Rectal smooth muscle tissue (tissue), 1 donor: ENCODE measurements at regions not wholly inside any gene's neighbourhood (a gene's known extent, or its start where the extent isn't known, plus 50 kb on each side); places are given as distances from the start of the nearest gene placed in this dataset.
A peak's percentile ranks its signal among the peaks of the same experiment; 100 is the strongest.
"Not testable (repeated sequence)": the region's sequence is repeated elsewhere in the genome, so short reads cannot be mapped to it uniquely, and the experiment has no call there.

Experiments used
- H3K27ac ChIP-seq: one replicate; pipeline ENCODE4 v1.7.0; 2013; ENCODE audit warnings: low read depth, low read length, inconsistent platforms
- H3K27me3 ChIP-seq: one replicate; pipeline ENCODE4 v1.7.0; 2013; ENCODE audit warnings: low read length; ENCODE audit not compliant: control insufficient read depth, insufficient read depth
- H3K36me3 ChIP-seq: one replicate; pipeline ENCODE4 v1.7.0; 2013; ENCODE audit warnings: low read length; ENCODE audit not compliant: control insufficient read depth, insufficient read depth
- H3K4me1 ChIP-seq: one replicate; pipeline ENCODE4 v1.7.0; 2013; ENCODE audit warnings: low read length; ENCODE audit not compliant: control insufficient read depth, insufficient read depth
- H3K4me3 ChIP-seq: one replicate; pipeline ENCODE4 v1.7.0; 2013; ENCODE audit warnings: low read length
- H3K9ac ChIP-seq: one replicate; pipeline ENCODE4 v1.7.0; 2013; ENCODE audit warnings: low read length

DNA sequence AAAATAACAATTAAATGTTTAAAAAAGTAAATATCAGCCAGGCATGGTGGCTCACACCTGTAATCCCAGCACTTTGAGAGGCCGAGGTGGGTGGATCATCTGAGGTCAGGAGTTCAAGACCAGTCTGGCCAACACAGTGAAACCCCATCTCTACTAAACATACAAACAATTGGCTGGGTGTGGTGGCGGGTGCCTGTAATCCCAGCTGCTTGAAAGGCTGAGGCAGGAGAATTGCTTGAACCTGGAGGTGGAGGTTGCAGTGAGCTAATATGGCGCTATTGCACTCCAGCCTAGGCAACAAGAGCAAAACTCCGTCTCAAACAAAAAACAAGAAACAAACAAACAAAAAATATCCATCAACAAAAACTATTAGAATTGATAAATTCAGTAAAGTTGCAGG is 77.5 kb downstream of the SNX5 start:
- not testable (repeated sequence) for H3K4me1 ChIP-seq, H3K36me3 ChIP-seq, H3K27me3 ChIP-seq, H3K4me3 ChIP-seq, H3K9ac ChIP-seq, H3K27ac ChIP-seq

DNA sequence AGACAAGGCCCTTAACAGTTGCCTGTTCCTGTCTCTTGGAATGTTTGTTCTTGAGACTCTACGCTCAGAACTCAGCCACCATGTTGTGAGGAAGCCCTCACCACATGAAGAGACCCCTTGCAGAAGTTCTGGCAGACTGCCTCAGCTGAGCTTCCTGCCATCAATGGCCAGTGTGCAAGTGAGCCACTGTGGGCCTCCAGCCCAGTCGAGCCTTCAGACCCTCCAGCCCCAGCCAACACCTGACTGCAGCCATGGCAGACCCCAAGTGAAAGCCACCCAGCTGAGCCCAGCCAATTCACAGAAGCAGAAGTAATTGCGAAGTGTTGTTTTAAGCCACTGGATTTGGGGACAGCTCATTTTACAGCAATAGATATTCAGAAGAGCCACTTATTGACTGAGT is 78.3 kb downstream of the SNX5 start:
- no peaks in the 10 kb centered on the region for H3K36me3 ChIP-seq
- H3K4me3 ChIP-seq, result no peak overlapping the region

DNA sequence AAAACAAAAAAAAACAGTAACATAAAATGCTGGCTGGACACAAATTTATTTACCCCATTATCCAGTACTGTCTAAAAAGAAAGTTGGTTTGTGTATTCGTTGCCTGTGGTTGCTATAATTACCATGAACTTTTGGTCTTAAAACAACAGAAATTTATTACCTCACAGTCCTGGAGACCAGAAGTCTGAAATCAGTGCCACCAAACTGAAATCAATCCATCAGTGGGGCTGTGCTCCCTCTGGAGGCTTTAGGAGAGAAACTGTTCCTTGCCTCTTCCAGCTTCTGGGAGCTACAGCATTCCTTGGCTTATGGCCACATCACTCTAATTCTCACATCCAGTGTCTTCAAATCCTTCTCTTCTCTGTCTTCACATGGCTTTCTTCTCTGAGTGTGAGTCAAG is 79.4 kb downstream of the SNX5 start:
- no peak overlapping the region for H3K4me3 ChIP-seq
- no peak overlapping the region for H3K27ac ChIP-seq
- H3K36me3 ChIP-seq, result no peaks in the 10 kb centered on the region
- peaks cover 2% of the 10 kb centered on the region for H3K4me1 ChIP-seq
- no peaks in the 10 kb centered on the region for H3K27me3 ChIP-seq
- no peak overlapping the region for H3K9ac ChIP-seq

More for the DNA sequence above, 78.3 kb downstream of the SNX5 start:
- H3K9ac ChIP-seq, result no peak overlapping the region
- no peak overlapping the region for H3K27ac ChIP-seq
- no peaks in the 10 kb centered on the region for H3K27me3 ChIP-seq
- H3K4me1 ChIP-seq, result peaks cover 2% of the 10 kb centered on the region

DNA sequence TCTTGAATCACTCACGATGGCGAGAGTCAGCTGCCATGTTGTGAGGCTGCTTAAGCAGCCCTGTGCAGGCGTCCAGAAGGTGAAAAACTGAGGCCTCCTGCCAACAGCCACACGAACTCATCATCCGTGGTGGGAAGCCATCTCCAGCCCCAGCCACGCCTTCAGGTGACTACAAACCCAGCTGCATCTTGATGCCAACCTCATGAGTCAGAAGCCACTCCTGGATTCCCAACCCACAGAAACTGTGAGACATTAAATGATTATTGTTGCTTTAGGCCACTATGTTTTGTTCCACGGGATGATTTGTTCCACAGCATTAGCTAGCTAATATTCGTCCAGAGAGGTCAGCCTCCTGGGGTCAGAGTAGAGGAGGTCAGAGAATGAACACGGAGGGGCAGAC is 80.5 kb downstream of the SNX5 start:
- no peak overlapping the region for H3K27ac ChIP-seq
- no peaks in the 10 kb centered on the region for H3K27me3 ChIP-seq
- H3K4me3 ChIP-seq, result no peak overlapping the region
- H3K9ac ChIP-seq, result no peak overlapping the region
- peaks cover 2% of the 10 kb centered on the region for H3K4me1 ChIP-seq
- H3K36me3 ChIP-seq, result no peaks in the 10 kb centered on the region

DNA sequence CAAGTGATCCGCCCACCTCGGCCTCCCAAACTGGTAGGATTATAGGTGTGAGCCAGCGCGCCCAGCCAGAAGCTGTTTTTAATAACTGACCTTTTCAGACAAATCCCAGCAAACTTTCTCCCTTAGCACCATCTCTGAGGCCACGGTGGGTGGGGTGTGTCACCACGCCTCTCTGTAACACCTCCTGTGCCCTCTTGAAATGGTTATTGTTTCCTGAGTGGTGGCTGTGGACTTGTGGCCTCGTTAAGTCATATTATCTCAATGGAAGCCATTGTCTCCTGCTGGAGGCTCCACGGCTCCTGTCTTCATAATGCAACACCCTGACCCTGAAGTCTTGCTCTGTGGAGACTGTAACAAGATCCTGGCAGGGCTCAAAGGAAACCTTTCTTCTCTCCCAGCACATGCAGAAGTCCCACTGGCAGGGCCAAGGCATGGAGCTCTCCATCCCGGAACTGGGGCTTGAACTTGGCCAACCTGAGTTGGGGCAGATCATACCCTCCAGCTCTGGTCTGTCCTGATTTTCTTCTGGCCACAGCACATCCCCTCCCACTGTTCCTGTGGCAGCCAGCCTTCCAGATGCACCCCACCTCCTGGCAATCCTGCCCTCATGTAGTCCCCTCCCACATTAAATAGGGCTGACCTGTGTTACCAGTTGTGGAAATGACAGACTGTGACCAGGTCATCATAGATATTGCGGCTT is 81.1 kb downstream of the SNX5 start:
- H3K27ac ChIP-seq, result no peak overlapping the region
- no peak overlapping the region for H3K4me3 ChIP-seq

DNA sequence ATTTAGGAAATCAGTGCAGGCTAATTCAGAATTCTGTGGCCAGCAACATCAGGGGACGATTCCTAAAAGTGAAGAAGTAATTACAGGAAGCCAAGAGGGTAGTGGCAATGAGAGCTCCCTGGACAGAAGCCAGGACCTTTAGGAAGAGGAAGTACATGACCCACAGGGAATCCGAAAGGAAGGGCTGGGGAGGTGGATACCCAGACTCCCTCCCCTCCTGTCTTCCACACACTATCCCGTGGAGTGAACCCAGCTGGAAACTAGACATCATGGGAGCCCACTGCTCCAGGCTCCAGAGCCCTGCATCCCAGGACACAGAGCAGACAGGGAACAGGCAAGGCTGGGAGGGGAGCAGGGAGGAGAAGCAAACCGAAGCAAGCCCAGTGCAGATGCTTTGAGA is 83.0 kb downstream of the SNX5 start:
- Histone ChIP-seq H3K4me1 (peaks cover 2% of the 10 kb centered on the region), H3K9ac (no peak overlapping the region)

More for the DNA sequence above, 81.1 kb downstream of the SNX5 start:
- Histone ChIP-seq H3K4me1 (peaks cover 2% of the 10 kb centered on the region), H3K9ac (no peak overlapping the region), H3K36me3 (no peaks in the 10 kb centered on the region), H3K27me3 (no peaks in the 10 kb centered on the region)

DNA sequence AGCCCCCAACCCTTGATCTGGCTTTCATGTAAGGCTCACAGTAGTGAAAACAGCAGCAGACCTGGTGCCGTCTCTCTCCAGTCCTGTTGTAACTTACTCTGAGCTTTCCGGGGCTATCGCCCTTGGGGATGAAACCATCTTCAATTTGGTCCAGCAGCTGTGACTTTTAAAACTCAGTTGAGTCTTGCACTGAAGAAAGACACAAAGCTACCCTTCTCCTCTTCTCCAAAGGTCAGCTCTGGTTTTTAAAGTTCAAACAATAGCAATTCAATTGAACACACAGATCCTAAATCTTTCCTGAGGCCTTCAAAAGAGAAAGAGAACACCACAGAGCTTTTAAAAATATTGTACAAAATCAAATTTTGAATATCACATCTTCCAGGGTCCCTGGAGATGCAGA is 83.5 kb downstream of the SNX5 start:
- Histone ChIP-seq H3K9ac (no peak overlapping the region), H3K4me3 (no peak overlapping the region), H3K4me1 (peaks cover 2% of the 10 kb centered on the region), H3K27ac (no peak overlapping the region), H3K27me3 (no peaks in the 10 kb centered on the region), H3K36me3 (no peaks in the 10 kb centered on the region)

More for the DNA sequence above, 83.0 kb downstream of the SNX5 start:
- Histone ChIP-seq H3K27me3 (no peaks in the 10 kb centered on the region), H3K27ac (peak overlapping the region; percentile 19), H3K4me3 (no peak overlapping the region), H3K36me3 (no peaks in the 10 kb centered on the region)

DNA sequence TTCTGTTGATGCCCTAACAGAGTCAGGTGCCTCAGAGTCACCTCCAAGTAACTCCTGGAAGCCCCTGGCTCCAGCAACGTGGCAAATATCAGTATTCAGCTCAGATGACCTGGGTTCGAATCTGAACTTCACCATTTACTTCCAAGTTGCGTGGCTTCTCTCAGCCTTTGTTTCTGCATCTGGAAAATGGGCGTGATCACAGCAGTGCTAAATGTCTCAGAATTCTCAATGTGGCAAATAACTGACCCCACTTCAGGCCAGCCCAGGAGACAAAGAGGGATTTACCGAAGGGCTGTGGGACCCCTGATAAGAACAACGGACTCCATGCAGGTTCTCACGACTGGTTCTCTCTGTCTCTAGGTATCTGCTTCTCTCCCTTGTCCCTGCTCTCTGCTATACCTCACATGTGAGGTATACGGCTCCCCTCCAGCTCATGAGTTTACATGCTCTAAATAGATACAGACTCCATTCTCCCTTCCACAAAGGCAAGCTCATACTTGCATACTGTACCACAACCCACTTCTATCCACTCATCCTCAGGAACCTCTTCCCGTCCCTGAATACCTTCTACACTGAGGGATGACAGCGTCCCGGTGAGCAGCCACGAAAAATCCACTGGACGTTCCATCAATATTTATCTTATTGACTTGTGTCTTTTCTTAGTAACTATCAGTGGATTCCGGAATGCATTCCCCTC is 84.1 kb downstream of the SNX5 start:
- H3K27me3 ChIP-seq, result no peaks in the 10 kb centered on the region
- H3K27ac ChIP-seq, result no peak overlapping the region
- H3K36me3 ChIP-seq, result no peaks in the 10 kb centered on the region
- no peak overlapping the region for H3K4me3 ChIP-seq
- no peak overlapping the region for H3K9ac ChIP-seq
- H3K4me1 ChIP-seq, result peaks cover 2% of the 10 kb centered on the region

DNA sequence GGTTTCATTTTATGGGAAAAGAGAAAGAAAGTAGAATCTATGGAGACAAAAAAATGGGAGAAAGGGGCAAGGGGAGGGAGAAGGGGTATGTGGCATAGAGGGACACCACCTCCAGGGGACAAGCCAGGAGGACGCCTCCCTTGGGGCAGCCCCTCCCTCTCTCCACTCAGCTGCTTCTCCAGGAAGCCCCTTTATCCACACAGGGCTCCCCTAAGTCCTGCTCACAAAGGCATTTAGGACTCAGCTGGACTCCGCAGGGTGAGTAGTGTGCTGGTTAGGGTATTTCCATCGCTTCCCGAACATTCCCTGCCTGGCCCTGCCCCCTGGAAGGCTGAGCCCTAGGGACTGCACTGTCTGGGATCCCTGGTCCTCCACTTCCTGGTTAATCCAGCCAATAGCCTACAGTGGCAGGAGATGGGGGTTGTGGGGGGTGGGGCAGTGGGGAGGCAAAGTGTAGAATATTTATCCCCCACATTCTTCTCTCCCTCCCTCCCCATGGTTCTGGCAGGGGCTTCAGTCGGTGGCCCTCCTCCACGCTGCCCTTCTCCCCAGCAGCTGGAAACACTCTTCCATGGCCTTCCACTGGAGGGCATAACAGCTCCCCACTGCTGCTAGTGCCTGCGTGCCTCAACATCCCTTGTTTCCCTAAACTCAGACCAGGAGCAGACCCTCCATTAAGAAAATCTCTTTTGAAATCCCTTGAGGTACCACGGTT is 84.8 kb downstream of the SNX5 start:
- H3K27ac ChIP-seq, result no peak overlapping the region
- peaks cover 2% of the 10 kb centered on the region for H3K4me1 ChIP-seq
- no peaks in the 10 kb centered on the region for H3K27me3 ChIP-seq
- no peaks in the 10 kb centered on the region for H3K36me3 ChIP-seq
- no peak overlapping the region for H3K4me3 ChIP-seq
- H3K9ac ChIP-seq, result no peak overlapping the region

DNA sequence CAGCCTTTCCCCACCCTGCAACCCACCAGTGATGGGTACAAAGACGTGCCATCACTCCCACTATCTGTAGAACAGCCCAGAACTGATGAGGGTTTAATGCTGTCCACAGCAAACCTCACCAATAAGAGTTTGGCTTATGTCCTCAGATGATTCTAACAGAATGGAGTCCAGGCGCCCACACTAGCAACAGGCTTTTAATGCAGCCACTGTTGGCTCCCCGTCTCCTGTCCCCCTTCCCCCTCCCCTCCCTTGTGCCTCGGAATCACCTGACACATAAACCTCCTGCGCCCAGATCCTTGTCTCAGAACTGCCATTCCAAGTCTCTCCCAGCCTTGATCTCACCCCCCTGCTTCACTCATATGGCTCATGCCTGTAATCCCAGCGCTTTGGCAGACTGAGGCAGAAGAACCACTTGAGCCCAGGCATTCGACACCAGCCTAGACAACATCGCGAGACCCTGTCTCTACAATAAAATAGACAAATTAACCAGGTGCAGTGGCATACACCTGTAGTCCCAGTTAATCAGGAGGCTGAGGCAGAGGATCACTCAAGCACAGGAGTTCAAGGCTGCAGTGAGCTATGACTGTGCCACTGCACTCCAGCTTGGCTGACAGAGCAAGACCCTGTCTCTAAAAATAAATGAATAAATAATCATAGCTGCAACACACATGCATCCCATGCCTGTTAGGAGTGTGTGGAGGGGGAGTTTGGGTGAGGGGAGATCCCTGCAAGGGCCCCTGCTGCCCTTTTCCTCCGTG is 85.6 kb downstream of the SNX5 start:
- H3K27ac ChIP-seq, result no peak overlapping the region
- no peaks in the 10 kb centered on the region for H3K36me3 ChIP-seq
- H3K4me3 ChIP-seq, result no peak overlapping the region
- H3K4me1 ChIP-seq, result peaks cover 2% of the 10 kb centered on the region
- no peak overlapping the region for H3K9ac ChIP-seq
- no peaks in the 10 kb centered on the region for H3K27me3 ChIP-seq

DNA sequence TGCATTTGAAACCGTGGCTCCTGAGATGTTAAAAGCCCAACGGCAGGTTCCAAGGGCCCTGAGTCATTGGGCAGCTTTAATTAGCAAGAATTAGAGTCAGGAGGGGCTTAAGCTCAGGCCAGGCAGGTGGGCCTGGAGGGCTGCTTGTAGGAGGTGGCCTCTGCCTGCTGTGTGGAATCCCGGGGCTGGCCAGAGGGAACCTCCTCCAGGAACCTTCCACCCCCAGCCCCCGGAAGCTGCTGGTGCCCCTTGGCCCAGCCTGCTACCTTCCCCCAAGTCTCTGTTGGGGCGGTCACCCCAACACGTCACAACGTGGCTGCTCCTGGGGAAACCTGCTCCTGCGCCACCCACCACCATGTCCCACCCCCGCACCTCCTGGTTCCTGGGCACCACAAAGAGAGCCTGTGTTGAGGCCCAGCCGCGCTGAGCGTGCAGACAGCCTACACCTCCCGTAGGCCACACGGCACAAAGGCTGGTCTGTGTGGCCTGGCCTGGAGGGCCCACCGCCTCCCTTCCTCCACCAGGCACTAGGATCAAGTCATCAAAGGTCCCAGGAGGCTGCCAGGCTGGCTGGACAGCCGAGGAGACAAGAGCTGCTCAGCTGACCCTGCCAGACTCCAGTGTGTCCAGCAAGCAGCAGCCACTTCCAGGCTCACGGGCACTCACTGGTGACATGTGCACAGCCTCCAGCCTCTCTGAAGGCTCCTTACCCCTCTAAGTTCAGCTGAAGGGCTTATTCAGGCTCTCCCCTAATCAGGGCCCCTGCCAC is 86.3 kb downstream of the SNX5 start:
- no peak overlapping the region for H3K4me3 ChIP-seq
- H3K4me1 ChIP-seq, result peaks cover 2% of the 10 kb centered on the region
- no peak overlapping the region for H3K9ac ChIP-seq
- H3K27me3 ChIP-seq, result no peaks in the 10 kb centered on the region
- no peaks in the 10 kb centered on the region for H3K36me3 ChIP-seq
- H3K27ac ChIP-seq, result no peak overlapping the region

DNA sequence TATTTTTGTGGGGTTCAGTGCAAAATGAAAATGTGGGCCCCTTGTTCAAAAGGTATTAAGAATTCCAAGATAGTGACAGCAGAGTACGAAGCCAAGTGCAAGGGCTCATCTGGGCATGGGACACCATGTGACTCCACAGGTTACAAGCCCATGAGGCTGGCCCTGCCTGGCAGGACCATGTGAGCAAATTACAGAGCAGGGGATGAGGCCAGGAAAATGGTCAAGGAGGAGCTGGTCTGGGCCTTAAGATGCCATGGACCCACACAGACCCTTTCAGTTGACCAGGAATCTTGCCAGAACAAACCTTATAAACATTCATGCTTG is 86.9 kb downstream of the SNX5 start:
- Histone ChIP-seq H3K27me3 (no peaks in the 10 kb centered on the region), H3K9ac (no peak overlapping the region), H3K36me3 (no peaks in the 10 kb centered on the region), H3K4me3 (no peak overlapping the region), H3K4me1 (peaks cover 2% of the 10 kb centered on the region), H3K27ac (no peak overlapping the region)
